Lower lobe of right lung (tissue), 2 donors: ENCODE measurements at regions not wholly inside any gene's neighbourhood (a gene's known extent, or its start where the extent isn't known, plus 50 kb on each side); places are given as distances from the start of the nearest gene placed in this dataset.
"Not testable (repeated sequence)": the region's sequence is repeated elsewhere in the genome, so short reads cannot be mapped to it uniquely, and the experiment has no call there.

Experiments used
- ATAC-seq, 2 donors: fragments of 200-7000 bp; cut with Tn5 transposase; one replicate each; pipeline ENCODE4 v1.9.1; 2020 to 2022; ENCODE audit warnings: mild to moderate bottlenecking in 2 of 2, moderate library complexity in 2 of 2
- DNase-seq: peaks from one replicate; pipeline ENCODE4 v3.0.0-alpha.2; 2020
- H3K27ac ChIP-seq: fragments of 200-600 bp; one replicate; pipeline ENCODE4 v1.8.0; 2022
- H3K27me3 ChIP-seq: fragments of 200-600 bp; one replicate; pipeline ENCODE4 v1.8.0; 2022; ENCODE audit warnings: low read depth
- H3K36me3 ChIP-seq: fragments of 200-600 bp; one replicate; pipeline ENCODE4 v1.8.0; 2022; ENCODE audit warnings: mild to moderate bottlenecking
- H3K4me1 ChIP-seq: fragments of 200-600 bp; one replicate; pipeline ENCODE4 v1.8.0; 2022
- H3K4me3 ChIP-seq: fragments of 200-600 bp; one replicate; pipeline ENCODE4 v1.8.0; 2022; ENCODE audit warnings: mild to moderate bottlenecking
- H3K9me3 ChIP-seq: fragments of 200-600 bp; one replicate; pipeline ENCODE4 v1.8.0; 2022
- CTCF ChIP-seq: fragments of 200-600 bp; IDR thresholded peaks from one replicate; pipeline ENCODE4 v1.8.0; 2022; ENCODE audit warnings: antibody characterized with exemption, mild to moderate bottlenecking
- intact Hi-C: fragments of 100-400 bp; cut with DNase I; formaldehyde crosslinking; loops from one replicate; pipeline ENCODE4 v1.11.0; 2022
- donor health status: DM: no; HTN: yes; CAD: no; lungs with severe emphysema.

- no peak for ATAC-seq
- intact Hi-C loops, result no loop called here
- no peak for DNase-seq
These were observed 377.7 kb downstream of the IL20RB start for GRCh38 chr3:137335478-137335877.

GRCh38 chr3:137338400-137338799, 380.6 kb downstream of the IL20RB start:
- H3K4me1 ChIP-seq, H3K36me3 ChIP-seq, intact Hi-C loops, H3K9me3 ChIP-seq, H3K4me3 ChIP-seq, H3K27me3 ChIP-seq, ATAC-seq, DNase-seq, H3K27ac ChIP-seq: not testable (repeated sequence)

More at GRCh38 chr3:137335478-137335877, 377.7 kb downstream of the IL20RB start:
- H3K36me3 ChIP-seq, result no peaks in the 10 kb centered on the region
- no peak overlapping the region for H3K4me3 ChIP-seq
- no peak overlapping the region for H3K27ac ChIP-seq
- H3K4me1 ChIP-seq, result no peaks in the 10 kb centered on the region
- H3K9me3 ChIP-seq, result peaks cover 3% of the 10 kb centered on the region
- TF ChIP-seq CTCF, result no peak
- no peaks in the 10 kb centered on the region for H3K27me3 ChIP-seq

GRCh38 chr3:137343283-137343682, 385.5 kb downstream of the IL20RB start:
- no peak for TF ChIP-seq CTCF
- DNase-seq (no peak), ATAC-seq (no peak)
- Histone ChIP-seq H3K4me3 (no peak overlapping the region), H3K36me3 (no peaks in the 10 kb centered on the region), H3K27ac (no peak overlapping the region), H3K9me3 (no peaks in the 10 kb centered on the region), H3K27me3 (no peaks in the 10 kb centered on the region), H3K4me1 (no peaks in the 10 kb centered on the region)
- intact Hi-C loops, result no loop called here

GRCh38 chr3:137347132-137347531, 389.3 kb downstream of the IL20RB start:
- intact Hi-C loops, result no loop called here
- TF ChIP-seq CTCF, result no peak
- Histone ChIP-seq H3K27me3 (no peaks in the 10 kb centered on the region), H3K4me1 (no peaks in the 10 kb centered on the region), H3K9me3 (no peaks in the 10 kb centered on the region), H3K36me3 (no peaks in the 10 kb centered on the region), H3K27ac (no peak overlapping the region), H3K4me3 (no peak overlapping the region)
- ATAC-seq, result no peak
- DNase-seq, result no peak

GRCh38 chr3:137347817-137348368, 390.1 kb downstream of the IL20RB start:
- H3K4me1 ChIP-seq, result no peaks in the 10 kb centered on the region
- no peak overlapping the region for H3K4me3 ChIP-seq
- ATAC-seq, result no peak
- H3K36me3 ChIP-seq, result no peaks in the 10 kb centered on the region
- H3K27me3 ChIP-seq, result no peaks in the 10 kb centered on the region
- H3K9me3 ChIP-seq, result no peaks in the 10 kb centered on the region
- no peak for DNase-seq
- TF ChIP-seq CTCF, result no peak
- intact Hi-C loops, result no loop called here
- no peak overlapping the region for H3K27ac ChIP-seq

GRCh38 chr3:137348936-137349335, 391.2 kb downstream of the IL20RB start:
- Histone ChIP-seq H3K4me3 (no peak overlapping the region), H3K9me3 (no peaks in the 10 kb centered on the region), H3K4me1 (no peaks in the 10 kb centered on the region), H3K36me3 (no peaks in the 10 kb centered on the region), H3K27ac (no peak overlapping the region), H3K27me3 (no peaks in the 10 kb centered on the region)
- no peak for TF ChIP-seq CTCF
- intact Hi-C loops, result no loop called here
- no peak for DNase-seq
- ATAC-seq, result no peak
